Mesenchymal stem cell (in vitro differentiated cells and primary cell): ENCODE measurements at regions not wholly inside any gene's neighbourhood (a gene's known extent, or its start where the extent isn't known, plus 50 kb on each side); places are given as distances from the start of the nearest gene placed in this dataset.

Experiments used
- DNase-seq: peaks from one replicate; pipeline ENCODE4 v3.0.0-alpha.2; 2013
- H2AFZ ChIP-seq: one replicate; pipeline ENCODE4 v1.6.1; 2013; ENCODE audit warnings: low read depth, mild to moderate bottlenecking, control low read depth, inconsistent platforms, low read length, moderate library complexity
- H2AK5ac ChIP-seq: 2 replicates; pipeline ENCODE4 v1.6.1; 2013; ENCODE audit warnings: low read length, moderate library complexity, mild to moderate bottlenecking, inconsistent platforms; ENCODE audit not compliant: severe bottlenecking
- H2BK120ac ChIP-seq: one replicate; pipeline ENCODE4 v1.6.1; 2013; ENCODE audit warnings: low read depth, mild to moderate bottlenecking, inconsistent platforms, low read length, moderate library complexity
- H2BK12ac ChIP-seq, 2 experiments: one replicate each; pipeline ENCODE4 v1.6.1; 2013; ENCODE audit warnings: inconsistent platforms in 2 of 2, low read length in 2 of 2, mild to moderate bottlenecking in 2 of 2, moderate library complexity in 2 of 2, control low read depth in 1 of 2
- H2BK15ac ChIP-seq: one replicate; pipeline ENCODE4 v1.6.1; 2013; ENCODE audit warnings: mild to moderate bottlenecking, low read depth, inconsistent platforms; ENCODE audit not compliant: poor library complexity, severe bottlenecking
- H2BK5ac ChIP-seq: 2 replicates; pipeline ENCODE4 v1.6.1; 2013; ENCODE audit warnings: low read depth, mild to moderate bottlenecking, low read length, control low read depth, inconsistent platforms; ENCODE audit not compliant: poor library complexity, severe bottlenecking
- H3K14ac ChIP-seq, 2 experiments: one replicate each; pipeline ENCODE4 v1.6.1; 2013; ENCODE audit warnings: inconsistent platforms in 2 of 2, low read length in 2 of 2, control low read depth in 1 of 2, mild to moderate bottlenecking in 1 of 2, moderate library complexity in 1 of 2
- H3K18ac ChIP-seq, 2 experiments: one replicate each; pipeline ENCODE4 v1.6.1; 2013; ENCODE audit warnings: inconsistent platforms in 2 of 2, low read length in 2 of 2, control low read depth in 1 of 2, low read depth in 1 of 2, mild to moderate bottlenecking in 1 of 2
- H3K23ac ChIP-seq, 2 experiments: one replicate each; pipeline ENCODE4 v1.6.1; 2013; ENCODE audit warnings: inconsistent platforms in 2 of 2, low read length in 2 of 2, mild to moderate bottlenecking in 2 of 2, moderate library complexity in 2 of 2, control low read depth in 1 of 2
- H3K27ac ChIP-seq: 2 replicates; pipeline ENCODE4 v1.5.1; 2013; ENCODE audit warnings: mild to moderate bottlenecking, moderate library complexity, low read length, control low read depth, inconsistent platforms; ENCODE audit not compliant: poor library complexity, severe bottlenecking
- H3K27me3 ChIP-seq, 2 experiments: 2 replicates each; pipeline versions ENCODE4 v1.6.1 to v1.7.0; 2013; ENCODE audit warnings: low read length in 2 of 2, mild to moderate bottlenecking in 2 of 2, moderate library complexity in 2 of 2, control low read depth in 1 of 2, inconsistent platforms in 1 of 2; ENCODE audit not compliant: control insufficient read depth in 1 of 2, insufficient read depth in 1 of 2
- H3K36me3 ChIP-seq, 2 experiments: 2 replicates each; pipeline versions ENCODE4 v1.6.1 to v1.7.0; 2013; ENCODE audit warnings: low read length in 2 of 2, control low read depth in 1 of 2, inconsistent platforms in 1 of 2, low read depth in 1 of 2, mild to moderate bottlenecking in 1 of 2; ENCODE audit not compliant: insufficient read depth in 2 of 2, control insufficient read depth in 1 of 2
- H3K4ac ChIP-seq, 2 experiments: one replicate each; pipeline ENCODE4 v1.6.1; 2013; ENCODE audit warnings: inconsistent platforms in 2 of 2, low read length in 2 of 2, mild to moderate bottlenecking in 2 of 2, moderate library complexity in 2 of 2, control low read depth in 1 of 2, low read depth in 1 of 2
- H3K4me1 ChIP-seq: 2 replicates; pipeline ENCODE4 v1.6.1; 2013; ENCODE audit warnings: low read depth, low read length, control low read depth; ENCODE audit not compliant: control insufficient read depth, insufficient read depth
- H3K4me2 ChIP-seq: 2 replicates; pipeline ENCODE4 v1.6.1; 2013; ENCODE audit warnings: low read length, mild to moderate bottlenecking, inconsistent platforms; ENCODE audit not compliant: poor library complexity, severe bottlenecking
- H3K4me3 ChIP-seq, 2 experiments: 2 replicates each; pipeline versions ENCODE4 v1.5.1 to v1.7.0; 2013; ENCODE audit warnings: low read length in 2 of 2, mild to moderate bottlenecking in 2 of 2, control low read depth in 1 of 2, low read depth in 1 of 2; ENCODE audit not compliant: insufficient read depth in 1 of 2
- H3K79me1 ChIP-seq: replicated peaks from 2 replicates; pipeline ENCODE4 v1.6.1; 2013; ENCODE audit warnings: mild to moderate bottlenecking, control low read depth, low read length, inconsistent platforms; ENCODE audit not compliant: poor library complexity, severe bottlenecking
- H3K9ac ChIP-seq: 2 replicates; pipeline ENCODE4 v1.7.0; 2013; ENCODE audit warnings: mild to moderate bottlenecking, low read length, moderate library complexity
- H3K9me3 ChIP-seq: 2 replicates; pipeline ENCODE4 v1.7.0; 2013; ENCODE audit warnings: mild to moderate bottlenecking, low read length; ENCODE audit not compliant: control insufficient read depth
- H4K8ac ChIP-seq: one replicate; pipeline ENCODE4 v1.6.1; 2013; ENCODE audit warnings: inconsistent platforms, mild to moderate bottlenecking, low read length, moderate library complexity
- H4K91ac ChIP-seq: one replicate; pipeline ENCODE4 v1.6.1; 2013; ENCODE audit warnings: mild to moderate bottlenecking, low read length, inconsistent platforms
- WGBS: methylation state at CpG from one replicate; pipeline ENCODE4 v1.1.7; 2013; ENCODE audit warnings: mixed read lengths; 5-methylcytosine and 5-hydroxymethylcytosine counted together

GRCh38 chr13:83955011-83955410, 72.7 kb upstream of the SLITRK1 start:
- no peak overlapping the region for H4K91ac ChIP-seq
- H3K27me3 ChIP-seq = no peaks in the 10 kb centered on the region
- no peak overlapping the region for H4K8ac ChIP-seq
- H3K9me3 ChIP-seq = no peaks in the 10 kb centered on the region
- no peak overlapping the region for H2BK120ac ChIP-seq
- H3K27ac ChIP-seq = no peak overlapping the region
- no peak overlapping the region for H2BK12ac ChIP-seq
- H2AFZ ChIP-seq = no peak overlapping the region
- no peak overlapping the region for H3K4me3 ChIP-seq
- 97% methylated on average over 3 of the region's 3 CpGs for WGBS
- H3K4me2 ChIP-seq = no peak overlapping the region
- H3K36me3 ChIP-seq = no peaks in the 10 kb centered on the region
- H3K4me1 ChIP-seq = no peaks in the 10 kb centered on the region
- no peak overlapping the region for H2BK15ac ChIP-seq
- H3K18ac ChIP-seq = no peak overlapping the region
- no peak overlapping the region for H3K9ac ChIP-seq
- no peak overlapping the region for H2BK5ac ChIP-seq
- no peak overlapping the region for H2AK5ac ChIP-seq
- H3K79me1 ChIP-seq = no peaks in the 10 kb centered on the region
- H3K4ac ChIP-seq = no peak overlapping the region
- no peak overlapping the region for H3K23ac ChIP-seq
- DNase-seq = no peak
- H3K14ac ChIP-seq = no peak overlapping the region

- Histone ChIP-seq H3K4me1 (no peaks in the 10 kb centered on the region), H3K14ac (no peak overlapping the region), H2AFZ (no peak overlapping the region), H4K91ac (no peak overlapping the region), H3K9ac (no peak overlapping the region), H2BK15ac (no peak overlapping the region), H3K4me3 (no peak overlapping the region), H3K27ac (no peak overlapping the region), H3K4ac (no peak overlapping the region), H3K79me1 (no peaks in the 10 kb centered on the region), H3K23ac (no peak overlapping the region), H2BK120ac (no peak overlapping the region), H2BK12ac (no peak overlapping the region), H3K36me3 (no peaks in the 10 kb centered on the region), H4K8ac (no peak overlapping the region), H2BK5ac (no peak overlapping the region), H3K9me3 (no peaks in the 10 kb centered on the region), H3K27me3 (no peaks in the 10 kb centered on the region), H2AK5ac (no peak overlapping the region), H3K4me2 (no peak overlapping the region), H3K18ac (no peak overlapping the region)
- 94% methylated on average over 2 of the region's 2 CpGs for WGBS
- no peak for DNase-seq
These were observed 71.6 kb upstream of the SLITRK1 start for GRCh38 chr13:83953916-83954315.

DNA sequence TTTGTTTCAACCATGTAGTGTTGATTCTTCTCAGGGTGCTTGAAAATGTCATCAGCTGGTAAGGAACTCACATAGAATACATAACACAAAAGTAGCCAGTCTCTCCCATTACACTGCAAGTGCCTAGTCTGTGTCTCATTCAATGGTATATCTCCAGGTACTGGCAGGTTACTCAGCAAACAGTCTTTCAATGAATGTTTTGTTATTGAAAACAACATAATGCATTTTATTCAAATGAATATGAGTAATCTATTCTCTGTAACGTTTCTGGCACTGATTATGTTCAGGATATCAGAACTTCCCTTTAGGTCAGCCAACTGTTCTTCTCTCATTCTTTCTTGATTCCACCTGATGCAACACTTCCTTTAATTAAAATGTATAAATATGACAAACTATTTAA, 68.0 kb upstream of the SLITRK1 start:
- Histone ChIP-seq H2BK12ac (no peak overlapping the region), H3K27me3 (no peaks in the 10 kb centered on the region), H3K14ac (no peak overlapping the region), H3K27ac (no peak overlapping the region), H3K4me2 (no peak overlapping the region), H4K91ac (no peak overlapping the region), H2BK120ac (no peak overlapping the region), H3K9ac (no peak overlapping the region), H3K4ac (no peak overlapping the region), H3K18ac (no peak overlapping the region), H3K36me3 (no peaks in the 10 kb centered on the region), H2AFZ (no peak overlapping the region), H2BK15ac (no peak overlapping the region), H3K79me1 (no peaks in the 10 kb centered on the region), H3K9me3 (no peaks in the 10 kb centered on the region), H2AK5ac (no peak overlapping the region), H3K4me1 (no peaks in the 10 kb centered on the region), H2BK5ac (no peak overlapping the region), H4K8ac (no peak overlapping the region), H3K4me3 (no peak overlapping the region), H3K23ac (no peak overlapping the region)
- DNase-seq = no peak
- WGBS = 33% methylated on average over 1 of the region's 1 CpG

- Histone ChIP-seq H4K91ac (no peak overlapping the region), H3K4me2 (no peak overlapping the region), H3K4me3 (no peak overlapping the region), H3K18ac (no peak overlapping the region), H3K14ac (no peak overlapping the region), H2AFZ (no peak overlapping the region), H3K79me1 (no peaks in the 10 kb centered on the region), H3K4me1 (no peaks in the 10 kb centered on the region), H3K36me3 (no peaks in the 10 kb centered on the region), H2AK5ac (no peak overlapping the region), H3K4ac (no peak overlapping the region), H3K9ac (no peak overlapping the region), H3K23ac (no peak overlapping the region), H3K9me3 (no peaks in the 10 kb centered on the region), H2BK5ac (no peak overlapping the region), H2BK120ac (no peak overlapping the region), H3K27me3 (no peaks in the 10 kb centered on the region), H2BK12ac (no peak overlapping the region), H4K8ac (no peak overlapping the region), H3K27ac (no peak overlapping the region), H2BK15ac (no peak overlapping the region)
- DNase-seq = no peak
- WGBS = 63% methylated on average over 4 of the region's 6 CpGs
These were observed 61.4 kb upstream of the SLITRK1 start for GRCh38 chr13:83943530-83944279.
